DOHH2 (cell line): ENCODE measurements at regions not wholly inside any gene's neighbourhood (a gene's known extent, or its start where the extent isn't known, plus 50 kb on each side); places are given as distances from the start of the nearest gene placed in this dataset.

Experiments
- H3F3A ChIP-seq: fragments of 200-600 bp; sonication (generic), shearing (Covaris generic); 2 replicates; pipeline ENCODE4 v1.6.0; 2016; ENCODE audit warnings: antibody characterized with exemption, mild to moderate bottlenecking; ENCODE audit not compliant: control insufficient read depth, insufficient read depth
- H3K27ac ChIP-seq: fragments of 200-600 bp; sonication (generic); 2 replicates; pipeline ENCODE4 v1.5.1; 2014; ENCODE audit warnings: low read depth, mild to moderate bottlenecking, low read length, moderate library complexity
- H3K27me3 ChIP-seq: fragments of 200-600 bp; sonication (generic); 2 replicates; pipeline ENCODE4 v1.6.1; 2014; ENCODE audit warnings: mild to moderate bottlenecking, low read length, mixed read lengths; ENCODE audit not compliant: control insufficient read depth
- H3K36me3 ChIP-seq: fragments of 200-600 bp; sonication (generic); 2 replicates; pipeline ENCODE4 v1.6.1; 2014; ENCODE audit warnings: mild to moderate bottlenecking, low read length, moderate library complexity, mixed read lengths; ENCODE audit not compliant: control insufficient read depth
- H3K4me1 ChIP-seq: fragments of 200-600 bp; sonication (generic); 2 replicates; pipeline ENCODE4 v1.6.1; 2014; ENCODE audit warnings: mild to moderate bottlenecking, low read length, mixed read lengths; ENCODE audit not compliant: control insufficient read depth
- H3K4me2 ChIP-seq: fragments of 200-600 bp; sonication (generic); 2 replicates; pipeline ENCODE4 v1.6.0; 2014; ENCODE audit warnings: mild to moderate bottlenecking, low read length, moderate library complexity
- H3K4me3 ChIP-seq: fragments of 200-600 bp; sonication (generic); 2 replicates; pipeline ENCODE4 v1.5.1; 2014; ENCODE audit warnings: mild to moderate bottlenecking, low read length, mixed read lengths
- H3K79me2 ChIP-seq: fragments of 200-600 bp; sonication (generic); 2 replicates; pipeline ENCODE4 v1.6.1; 2014; ENCODE audit warnings: mild to moderate bottlenecking, low read length, mixed read lengths; ENCODE audit not compliant: control insufficient read depth
- H3K9me2 ChIP-seq: fragments of 200-600 bp; sonication (generic); replicated peaks from 2 replicates; pipeline ENCODE4 v1.6.1; 2014; ENCODE audit warnings: mild to moderate bottlenecking, low read length, mixed read lengths; ENCODE audit not compliant: control insufficient read depth
- H3K9me3 ChIP-seq: fragments of 200-600 bp; sonication (generic); 2 replicates; pipeline ENCODE4 v1.6.1; 2014; ENCODE audit warnings: antibody characterized with exemption, low read length, mixed read lengths; ENCODE audit not compliant: control insufficient read depth, insufficient read depth
- H4K20me1 ChIP-seq: fragments of 200-600 bp; sonication (generic); 2 replicates; pipeline ENCODE4 v1.6.0; 2014; ENCODE audit warnings: low read depth, mild to moderate bottlenecking, antibody characterized with exemption, low read length, moderate library complexity; ENCODE audit not compliant: control insufficient read depth, insufficient read depth
- CTCF ChIP-seq: fragments of 200-600 bp; sonication (generic); IDR thresholded peaks from one replicate; pipeline ENCODE4 v1.5.1; 2014; ENCODE audit warnings: antibody characterized with exemption, mild to moderate bottlenecking, low read depth, low read length; ENCODE audit not compliant: poor library complexity, severe bottlenecking
- EZH2phosphoT487 ChIP-seq: fragments of 200-600 bp; sonication (generic); IDR thresholded peaks from 2 replicates; pipeline ENCODE4 v1.6.1; 2017; ENCODE audit warnings: borderline replicate concordance, mild to moderate bottlenecking, antibody characterized with exemption, low read length, moderate library complexity, mixed read lengths

- H3K4me2 ChIP-seq = no peak overlapping the region
- TF ChIP-seq EZH2phosphoT487 = no peak
- TF ChIP-seq CTCF = no peak
- H3F3A ChIP-seq = no peaks in the 10 kb centered on the region
- H3K36me3 ChIP-seq = no peaks in the 10 kb centered on the region
- peaks cover 18% of the 10 kb centered on the region for H3K27me3 ChIP-seq
- no peak overlapping the region for H3K4me3 ChIP-seq
- H3K4me1 ChIP-seq = no peaks in the 10 kb centered on the region
- H3K27ac ChIP-seq = no peak overlapping the region
- H3K9me3 ChIP-seq = no peaks in the 10 kb centered on the region
- no peaks in the 10 kb centered on the region for H3K79me2 ChIP-seq
- no peaks in the 10 kb centered on the region for H3K9me2 ChIP-seq
- no peaks in the 10 kb centered on the region for H4K20me1 ChIP-seq
Observed at GRCh38 chr20:57996465-57996864, 232.0 kb downstream of the ANKRD60 start.

- Histone ChIP-seq H3K27ac (no peak overlapping the region), H3K4me3 (no peak overlapping the region), H3K36me3 (no peaks in the 10 kb centered on the region), H3K9me3 (no peaks in the 10 kb centered on the region), H3K9me2 (no peaks in the 10 kb centered on the region), H3K4me1 (no peaks in the 10 kb centered on the region), H3F3A (no peaks in the 10 kb centered on the region), H3K4me2 (no peak overlapping the region), H3K79me2 (no peaks in the 10 kb centered on the region), H3K27me3 (peaks cover 16% of the 10 kb centered on the region), H4K20me1 (no peaks in the 10 kb centered on the region)
- TF ChIP-seq EZH2phosphoT487 (no peak), CTCF (no peak)
Observed at GRCh38 chr20:57995381-57995977, 233.0 kb downstream of the ANKRD60 start.

- Histone ChIP-seq H3F3A (no peaks in the 10 kb centered on the region), H3K27ac (no peak overlapping the region)
- TF ChIP-seq EZH2phosphoT487 (no peak), CTCF (no peak)
Observed at GRCh38 chr20:57993716-57994431, 234.6 kb downstream of the ANKRD60 start.

More at GRCh38 chr20:57993716-57994431, 234.6 kb downstream of the ANKRD60 start:
- Histone ChIP-seq H3K27me3 (peaks cover 18% of the 10 kb centered on the region), H3K79me2 (no peaks in the 10 kb centered on the region), H3K4me3 (no peak overlapping the region), H4K20me1 (no peaks in the 10 kb centered on the region), H3K4me1 (no peaks in the 10 kb centered on the region), H3K9me3 (no peaks in the 10 kb centered on the region), H3K36me3 (no peaks in the 10 kb centered on the region), H3K9me2 (no peaks in the 10 kb centered on the region), H3K4me2 (no peak overlapping the region)
